ENCODE measurements at regions not wholly inside any gene's neighbourhood (a gene's known extent, or its start where the extent isn't known, plus 50 kb on each side); places are given as distances from the start of the nearest gene placed in this dataset.

GRCh38 chr5:2860101-2860500, 108.6 kb upstream of the IRX2 start:
- in situ Hi-C loops (cut with HindIII; ENCODE audit: low pct_unique_long_range_greater_than_20kb, low sequenced_read_pairs) = no loop called here
- no peaks in the 10 kb centered on the region for H3K36me3 ChIP-seq (ENCODE audit: control insufficient read depth, insufficient read depth, low read length)
- no TSS peak for BruUV-seq (replicated peaks)
- no peaks in the 10 kb centered on the region for H3K27me3 ChIP-seq (ENCODE audit: control insufficient read depth, insufficient read depth, low read length)
- H3K4me3 ChIP-seq (ENCODE audit: low read depth in 2 of 2, low read length in 2 of 2) = no peak overlapping the region
- ChIA-PET POLR2A (no interaction called here), CTCF (no interaction called here)
- ATAC-seq (no peak), DNase-seq (ENCODE audit: low read depth, low spot score) (no peak)
- H3K4me1 ChIP-seq (ENCODE audit: control insufficient read depth, insufficient read depth, low read length) = no peaks in the 10 kb centered on the region
- no peaks in the 10 kb centered on the region for H3K9me3 ChIP-seq (ENCODE audit: control insufficient read depth, insufficient read depth, low read depth, low read length)
- H3K27ac ChIP-seq (ENCODE audit: low read length) = no peak overlapping the region
- intact Hi-C loops (cut with micrococcal nuclease; ENCODE audit: unreplicated experiment) = no loop called here
- TF ChIP-seq TCF7L2 (IDR thresholded peaks at IDR 0.05; ENCODE audit: low read depth, low read length) = no peak
- TF ChIP-seq POLR2AphosphoS5 (IDR thresholded peaks at IDR 0.05; ENCODE audit: low read depth, low read length) = no peak

DNA sequence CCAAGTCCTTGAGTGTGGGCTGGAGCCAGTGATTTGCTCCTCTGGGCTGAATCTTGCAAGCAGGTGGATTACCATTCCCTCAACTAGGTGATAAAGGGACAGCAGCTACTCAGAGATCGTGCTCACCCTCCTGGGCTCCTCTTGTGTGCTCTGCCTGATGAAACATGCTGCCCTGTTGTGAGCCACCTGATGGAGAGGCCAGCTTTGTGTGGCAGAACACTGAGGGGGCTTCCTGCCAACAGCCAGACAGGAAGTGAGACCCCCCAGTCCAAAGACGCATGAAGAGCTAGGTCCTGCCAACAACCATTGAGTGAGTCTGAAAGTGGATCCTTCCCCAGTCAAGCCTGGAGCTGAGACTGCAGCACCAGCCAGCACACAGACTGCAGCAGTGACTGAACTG, 106.4 kb upstream of the IRX2 start:
- no TSS peak for BruUV-seq (replicated peaks)
- H3K27ac ChIP-seq (ENCODE audit: low read length) = no peak overlapping the region
- TF ChIP-seq, protein P1, sequence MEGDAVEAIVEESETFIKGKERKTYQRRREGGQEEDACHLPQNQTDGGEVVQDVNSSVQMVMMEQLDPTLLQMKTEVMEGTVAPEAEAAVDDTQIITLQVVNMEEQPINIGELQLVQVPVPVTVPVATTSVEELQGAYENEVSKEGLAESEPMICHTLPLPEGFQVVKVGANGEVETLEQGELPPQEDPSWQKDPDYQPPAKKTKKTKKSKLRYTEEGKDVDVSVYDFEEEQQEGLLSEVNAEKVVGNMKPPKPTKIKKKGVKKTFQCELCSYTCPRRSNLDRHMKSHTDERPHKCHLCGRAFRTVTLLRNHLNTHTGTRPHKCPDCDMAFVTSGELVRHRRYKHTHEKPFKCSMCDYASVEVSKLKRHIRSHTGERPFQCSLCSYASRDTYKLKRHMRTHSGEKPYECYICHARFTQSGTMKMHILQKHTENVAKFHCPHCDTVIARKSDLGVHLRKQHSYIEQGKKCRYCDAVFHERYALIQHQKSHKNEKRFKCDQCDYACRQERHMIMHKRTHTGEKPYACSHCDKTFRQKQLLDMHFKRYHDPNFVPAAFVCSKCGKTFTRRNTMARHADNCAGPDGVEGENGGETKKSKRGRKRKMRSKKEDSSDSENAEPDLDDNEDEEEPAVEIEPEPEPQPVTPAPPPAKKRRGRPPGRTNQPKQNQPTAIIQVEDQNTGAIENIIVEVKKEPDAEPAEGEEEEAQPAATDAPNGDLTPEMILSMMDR (IDR thresholded peaks at IDR 0.05) = no peak
- no peak for TF ChIP-seq REST (IDR thresholded peaks at IDR 0.05; ENCODE audit: insufficient read depth in 1 of 2, low read depth in 2 of 2, low read length in 1 of 2)
- no peak for TF ChIP-seq POLR2AphosphoS5 (IDR thresholded peaks at IDR 0.05; ENCODE audit: low read depth, low read length)
- TF ChIP-seq TCF7L2 (IDR thresholded peaks at IDR 0.05; ENCODE audit: low read depth, low read length) = no peak
- no peak for TF ChIP-seq SIN3A (IDR thresholded peaks at IDR 0.05; ENCODE audit: borderline replicate concordance, insufficient read depth, low read depth, low read length)
- no peak for DNase-seq (ENCODE audit: low read depth, low spot score)
- POLR2A ChIA-PET = no interaction called here
- CTCF ChIA-PET = no interaction called here
- no peaks in the 10 kb centered on the region for H3K4me1 ChIP-seq (ENCODE audit: control insufficient read depth, insufficient read depth, low read length)
- H3K36me3 ChIP-seq (ENCODE audit: control insufficient read depth, insufficient read depth, low read length) = no peaks in the 10 kb centered on the region
- no peak overlapping the region for H3K4me3 ChIP-seq (ENCODE audit: low read depth in 2 of 2, low read length in 2 of 2)
- ATAC-seq = no peak
- no peaks in the 10 kb centered on the region for H3K27me3 ChIP-seq (ENCODE audit: control insufficient read depth, insufficient read depth, low read length)
- intact Hi-C loops (cut with micrococcal nuclease; ENCODE audit: unreplicated experiment) (no loop called here), in situ Hi-C loops (cut with HindIII; ENCODE audit: low pct_unique_long_range_greater_than_20kb, low sequenced_read_pairs) (no loop called here)
- no peaks in the 10 kb centered on the region for H3K9me3 ChIP-seq (ENCODE audit: control insufficient read depth, insufficient read depth, low read depth, low read length)

- TF ChIP-seq, protein P1 (IDR thresholded peaks at IDR 0.05) = no peak
- TF ChIP-seq POLR2AphosphoS5 (IDR thresholded peaks at IDR 0.05; ENCODE audit: low read depth, low read length) (no peak), SIN3A (IDR thresholded peaks at IDR 0.05; ENCODE audit: borderline replicate concordance, insufficient read depth, low read depth, low read length) (no peak), REST (IDR thresholded peaks at IDR 0.05; ENCODE audit: insufficient read depth in 1 of 2, low read depth in 2 of 2, low read length in 1 of 2) (no peak), TCF7L2 (IDR thresholded peaks at IDR 0.05; ENCODE audit: low read depth, low read length) (no peak)
- Histone ChIP-seq H3K27ac (ENCODE audit: low read length) (no peak overlapping the region), H3K4me3 (ENCODE audit: low read depth in 2 of 2, low read length in 2 of 2) (no peak overlapping the region), H3K9me3 (ENCODE audit: control insufficient read depth, insufficient read depth, low read depth, low read length) (no peaks in the 10 kb centered on the region), H3K36me3 (ENCODE audit: control insufficient read depth, insufficient read depth, low read length) (no peaks in the 10 kb centered on the region), H3K27me3 (ENCODE audit: control insufficient read depth, insufficient read depth, low read length) (no peaks in the 10 kb centered on the region), H3K4me1 (ENCODE audit: control insufficient read depth, insufficient read depth, low read length) (no peaks in the 10 kb centered on the region)
- POLR2A ChIA-PET = no interaction called here
- intact Hi-C loops (cut with micrococcal nuclease; ENCODE audit: unreplicated experiment) (no loop called here), in situ Hi-C loops (cut with HindIII; ENCODE audit: low pct_unique_long_range_greater_than_20kb, low sequenced_read_pairs) (no loop called here)
- no peak for DNase-seq (ENCODE audit: low read depth, low spot score)
- no TSS peak for BruUV-seq (replicated peaks)
- ATAC-seq = no peak
- CTCF ChIA-PET = no interaction called here
Measured at GRCh38 chr5:2856206-2856605, 104.7 kb upstream of the IRX2 start.

Data from Panc1 (cell line).